Skin epidermis (tissue), 12 donors: ENCODE measurements at regions not wholly inside any gene's neighbourhood (a gene's known extent, or its start where the extent isn't known, plus 50 kb on each side); places are given as distances from the start of the nearest gene placed in this dataset.
"Not testable (repeated sequence)": the region's sequence is repeated elsewhere in the genome, so short reads cannot be mapped to it uniquely, and the experiment has no call there.

Experiments used
- H3K27ac ChIP-seq, 21 experiments: fragments of 200-600 bp; sonication (generic) in 11 of 21; one replicate each; pipeline ENCODE4 v1.5.0; 2020; ENCODE audit warnings: mild to moderate bottlenecking in 3 of 21, inconsistent platforms in 2 of 21, moderate library complexity in 2 of 21
- H3K4me3 ChIP-seq, 7 experiments: fragments of 200-600 bp; sonication (generic) in 2 of 7; one replicate each; pipeline ENCODE4 v1.5.0; 2020; ENCODE audit warnings: inconsistent platforms in 2 of 7, mild to moderate bottlenecking in 2 of 7, moderate library complexity in 1 of 7

- Histone ChIP-seq H3K27ac (no peak overlapping the region), H3K4me3 (no peak overlapping the region)
These were observed 844.1 kb downstream of the LTN1 start for GRCh38 chr21:28148400-28149064.

- H3K27ac ChIP-seq, result no peak overlapping the region
- H3K4me3 ChIP-seq, result no peak overlapping the region
These were observed 848.0 kb downstream of the LTN1 start for GRCh38 chr21:28144653-28145052.

GRCh38 chr21:28144089-28144488 lies 848.6 kb downstream of the LTN1 start:
- H3K4me3 ChIP-seq, result no peak overlapping the region
- no peak overlapping the region for H3K27ac ChIP-seq

- Histone ChIP-seq H3K27ac (peak overlapping the region in 3 of 21 experiments; percentile 0 to 20 (median 10)), H3K4me3 (no peak overlapping the region)
These were observed 850.0 kb downstream of the LTN1 start for GRCh38 chr21:28142697-28143096.

- Histone ChIP-seq H3K27ac (no peak overlapping the region), H3K4me3 (no peak overlapping the region)
These were observed 854.4 kb downstream of the LTN1 start for GRCh38 chr21:28138272-28138671.

GRCh38 chr21:28136656-28137255 lies 855.9 kb downstream of the LTN1 start:
- H3K4me3 ChIP-seq, result no peak overlapping the region
- no peak overlapping the region for H3K27ac ChIP-seq

GRCh38 chr21:28135646-28136045 lies 857.0 kb downstream of the LTN1 start:
- no peak overlapping the region for H3K27ac ChIP-seq

GRCh38 chr21:28133116-28133515 lies 859.6 kb downstream of the LTN1 start:
- no peak overlapping the region for H3K27ac ChIP-seq
- no peak overlapping the region for H3K4me3 ChIP-seq

More at GRCh38 chr21:28135646-28136045, 857.0 kb downstream of the LTN1 start:
- H3K4me3 ChIP-seq, result no peak overlapping the region

- Histone ChIP-seq H3K4me3 (no peak overlapping the region), H3K27ac (no peak overlapping the region)
These were observed 860.0 kb downstream of the LTN1 start for GRCh38 chr21:28132713-28133112.

- Histone ChIP-seq H3K27ac (no peak overlapping the region), H3K4me3 (no peak overlapping the region)
These were observed 865.4 kb downstream of the LTN1 start for GRCh38 chr21:28127175-28127785.

- H3K27ac ChIP-seq, result no peak overlapping the region
- H3K4me3 ChIP-seq, result no peak overlapping the region
These were observed 866.0 kb downstream of the LTN1 start for GRCh38 chr21:28126521-28127174.

GRCh38 chr21:28124541-28124940 lies 868.1 kb downstream of the LTN1 start:
- Histone ChIP-seq H3K4me3 (no peak overlapping the region), H3K27ac (no peak overlapping the region)

GRCh38 chr21:28118570-28118969 lies 874.1 kb downstream of the LTN1 start:
- Histone ChIP-seq H3K27ac (no peak overlapping the region), H3K4me3 (no peak overlapping the region)

- H3K4me3 ChIP-seq, H3K27ac ChIP-seq: not testable (repeated sequence)
These were observed 877.7 kb downstream of the LTN1 start for GRCh38 chr21:28114986-28115385.

- H3K4me3 ChIP-seq, result no peak overlapping the region
- H3K27ac ChIP-seq, result no peak overlapping the region
These were observed 879.0 kb downstream of the LTN1 start for GRCh38 chr21:28113718-28114117.

- Histone ChIP-seq H3K27ac (no peak overlapping the region), H3K4me3 (no peak overlapping the region)
These were observed 880.2 kb downstream of the LTN1 start for GRCh38 chr21:28112511-28112910.

- no peak overlapping the region for H3K27ac ChIP-seq
- no peak overlapping the region for H3K4me3 ChIP-seq
These were observed 881.5 kb downstream of the LTN1 start for GRCh38 chr21:28111151-28111619.

GRCh38 chr21:28110716-28111115 lies 882.0 kb downstream of the LTN1 start:
- no peak overlapping the region for H3K4me3 ChIP-seq
- H3K27ac ChIP-seq, result peak overlapping the region in 1 of 21 experiments; percentile 20

- H3K4me3 ChIP-seq, result no peak overlapping the region
- H3K27ac ChIP-seq, result peak overlapping the region in 1 of 21 experiments; percentile 20
These were observed 882.6 kb downstream of the LTN1 start for GRCh38 chr21:28110074-28110473.

- Histone ChIP-seq H3K27ac (no peak overlapping the region), H3K4me3 (no peak overlapping the region)
These were observed 886.2 kb downstream of the LTN1 start for GRCh38 chr21:28106370-28106890.
